Germinal center (tissue), 1 donor: ENCODE measurements at regions not wholly inside any gene's neighbourhood (a gene's known extent, or its start where the extent isn't known, plus 50 kb on each side); places are given as distances from the start of the nearest gene placed in this dataset.
"Not testable (repeated sequence)": the region's sequence is repeated elsewhere in the genome, so short reads cannot be mapped to it uniquely, and the experiment has no call there.

Experiments
- DNase-seq: peaks from one replicate; pipeline ENCODE4 v3.0.0; 2012; ENCODE audit warnings: mixed read lengths, low spot score

DNA sequence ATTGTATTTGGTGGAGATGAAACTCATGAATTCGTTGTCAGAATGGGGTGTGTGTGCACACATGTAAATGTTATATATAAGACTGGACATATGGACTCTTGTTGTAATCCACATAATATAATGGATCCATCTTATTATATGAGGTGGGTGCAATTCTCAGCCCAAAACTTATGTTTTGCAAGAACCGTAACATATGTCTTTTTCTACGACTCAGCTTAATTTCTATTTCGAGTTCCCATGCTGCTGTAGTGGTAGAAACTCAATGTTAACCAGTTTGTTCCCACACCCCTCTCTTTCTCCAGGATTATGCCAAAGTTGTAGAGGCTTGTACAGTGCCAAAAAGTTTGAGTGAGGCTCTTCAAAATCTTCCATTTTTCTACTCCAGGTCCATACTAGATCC is 112.5 kb upstream of the SPOPL start:
- no peak for DNase-seq

DNA sequence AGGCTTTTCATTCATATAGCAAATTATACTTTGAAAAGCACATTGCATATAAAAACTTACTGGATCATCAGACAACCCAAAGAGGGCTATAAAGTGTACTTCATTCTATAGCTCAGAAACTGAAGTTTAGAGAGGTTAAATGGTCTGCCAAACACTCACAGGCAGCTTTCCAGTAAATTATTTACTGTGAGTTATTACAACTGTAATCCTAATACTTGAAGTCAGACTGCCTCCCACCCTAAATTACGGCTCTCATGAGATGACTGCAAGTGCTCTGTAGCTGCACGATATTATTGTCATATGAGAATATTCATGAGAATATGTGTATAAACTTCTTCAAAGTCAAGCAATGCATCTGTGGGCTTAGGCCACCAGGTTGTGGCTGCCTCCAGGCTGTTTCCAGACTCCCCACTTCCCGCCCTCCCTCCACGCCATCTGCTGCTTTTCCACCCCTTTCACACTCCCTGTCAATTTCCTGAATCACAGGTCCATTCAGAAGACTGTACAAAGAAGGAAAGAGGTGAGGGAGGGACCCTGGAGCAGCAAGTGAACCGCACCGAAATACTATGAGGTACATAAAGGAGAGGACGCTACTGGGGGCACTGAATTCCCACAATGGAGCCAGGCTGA is 111.1 kb upstream of the SPOPL start:
- DNase-seq: no peak

DNA sequence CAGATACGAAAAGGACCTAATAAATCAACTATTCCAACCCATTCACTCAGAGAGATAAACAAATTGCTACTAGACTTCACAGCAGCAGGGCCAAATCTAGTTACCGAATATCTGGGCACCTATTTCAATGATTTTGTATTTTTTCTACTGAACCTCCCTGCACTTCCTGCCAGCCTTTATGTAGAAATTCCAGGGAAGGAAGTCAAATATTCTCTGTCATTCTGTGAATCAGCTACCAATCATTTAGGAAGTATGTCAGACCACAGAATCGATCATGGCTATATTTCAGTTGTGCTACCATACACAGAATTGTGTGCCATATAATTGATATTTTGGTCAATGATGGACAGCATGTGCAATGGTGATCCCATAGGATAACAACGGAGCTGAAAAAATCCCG is 109.6 kb upstream of the SPOPL start:
- no peak for DNase-seq

DNA sequence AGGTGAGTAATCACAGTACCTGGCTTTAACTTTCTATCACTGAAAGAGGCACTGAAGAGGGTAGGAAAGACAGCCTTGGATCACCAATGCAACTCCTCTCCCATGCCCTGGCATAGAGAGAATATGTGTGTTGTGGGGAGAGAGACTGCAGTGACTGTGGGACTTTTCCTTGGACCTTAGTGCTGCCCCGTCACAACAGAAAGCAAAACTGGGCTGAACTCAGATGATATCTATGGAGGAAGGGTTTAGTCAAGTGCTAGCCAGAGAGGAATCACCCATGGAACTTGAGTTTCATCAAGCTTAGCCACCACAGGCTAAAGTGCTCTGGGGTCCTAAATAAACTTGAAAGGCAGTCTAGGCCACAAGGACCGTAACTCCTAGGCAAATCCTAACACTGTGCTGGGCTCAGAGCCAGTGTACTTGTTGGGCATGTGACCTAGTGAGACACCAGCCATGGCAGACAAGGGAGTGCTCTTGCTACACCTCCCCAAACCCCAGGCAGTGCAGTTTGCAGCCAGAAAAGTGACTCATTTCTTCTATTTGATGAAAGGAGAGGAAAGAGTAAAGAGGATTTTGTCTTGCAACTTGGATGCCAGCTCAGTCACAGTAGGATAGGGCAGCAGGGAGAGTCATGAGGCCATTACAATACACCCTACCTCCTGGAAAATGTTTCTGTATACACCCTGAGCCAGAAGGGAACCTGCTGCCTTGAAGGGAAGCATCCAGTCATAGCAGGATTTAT is 105.8 kb upstream of the SPOPL start:
- DNase-seq: no peak

DNA sequence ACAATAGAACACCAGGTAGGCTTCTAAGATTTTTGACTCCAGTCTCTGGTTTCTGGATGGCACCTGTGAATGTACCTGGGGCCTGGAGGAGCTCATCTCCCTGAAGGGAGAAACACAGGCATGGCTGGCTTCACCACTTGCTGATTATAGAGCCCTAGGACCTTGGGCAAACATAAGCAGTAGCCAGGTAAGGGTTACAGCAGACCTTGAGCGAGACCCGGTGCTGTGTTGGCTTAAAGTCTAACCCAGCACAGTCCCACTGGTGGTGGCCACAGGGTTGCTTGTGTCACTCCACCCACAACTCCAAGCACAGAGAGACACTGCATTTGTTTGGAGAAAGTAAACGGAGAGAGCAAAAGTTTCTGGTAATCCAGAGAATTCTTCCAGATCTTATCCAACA is 104.7 kb upstream of the SPOPL start:
- no peak for DNase-seq

DNA sequence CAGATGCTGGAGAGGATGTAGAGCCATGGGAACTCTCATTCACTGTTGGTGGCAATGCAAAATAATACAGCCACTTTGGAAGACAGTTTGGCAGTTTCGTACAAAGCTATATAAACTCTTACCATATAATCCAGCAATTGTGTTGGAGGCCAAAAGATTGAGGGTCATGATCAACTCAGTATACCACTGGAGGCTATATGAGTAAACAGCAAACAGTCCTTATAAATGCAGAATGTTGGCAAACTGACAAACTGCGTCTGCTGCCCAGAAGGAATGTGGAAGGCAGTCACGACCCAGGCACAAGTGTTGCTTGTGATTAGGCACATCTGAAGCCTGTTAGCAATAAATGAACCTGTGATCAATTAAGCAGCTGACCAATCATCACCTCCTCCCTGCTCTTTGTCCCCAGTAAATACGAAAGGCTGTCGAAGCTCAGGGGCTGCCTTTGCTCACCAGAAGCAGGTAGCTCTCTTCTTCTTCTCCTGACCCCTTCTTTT is 98.1 kb upstream of the SPOPL start:
- DNase-seq: no peak

DNA sequence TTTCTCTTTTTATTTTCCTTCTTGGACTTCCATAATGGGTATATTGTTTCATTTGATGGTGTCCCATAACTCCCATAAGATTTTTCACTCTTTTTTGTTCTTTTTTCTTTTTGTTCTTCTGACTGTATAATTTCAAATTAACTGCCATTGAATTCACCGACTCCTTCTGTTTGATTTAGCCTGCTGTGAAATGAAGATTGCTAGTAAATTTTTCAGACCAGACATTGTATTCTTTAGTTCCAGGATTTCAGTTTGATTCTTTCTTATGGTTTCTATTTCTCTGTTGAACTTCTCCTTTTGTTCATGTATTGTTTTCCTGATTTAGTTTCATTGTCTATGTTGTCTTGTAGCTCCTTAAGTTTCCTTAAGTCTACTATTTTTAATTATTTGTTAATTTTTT is 87.6 kb upstream of the SPOPL start:
- DNase-seq: no peak

DNA sequence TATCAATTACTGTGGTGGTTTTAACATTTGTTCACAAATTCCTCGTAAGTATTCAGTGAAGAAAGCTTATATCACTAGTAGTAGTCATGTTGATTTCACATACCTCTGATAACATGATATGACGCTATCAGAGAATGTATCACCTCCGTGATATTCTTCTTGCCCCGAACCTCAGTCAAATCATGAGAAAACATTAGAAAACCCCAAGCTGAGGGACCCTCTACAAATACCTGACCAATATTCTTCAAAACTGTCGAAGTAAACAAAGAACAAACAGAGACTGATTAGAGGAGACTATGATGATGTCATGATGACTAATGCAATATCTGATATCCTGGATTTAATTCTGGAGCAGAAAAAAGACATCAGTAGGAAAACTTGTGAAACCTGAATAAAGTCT is 85.6 kb upstream of the SPOPL start:
- DNase-seq: no peak

DNA sequence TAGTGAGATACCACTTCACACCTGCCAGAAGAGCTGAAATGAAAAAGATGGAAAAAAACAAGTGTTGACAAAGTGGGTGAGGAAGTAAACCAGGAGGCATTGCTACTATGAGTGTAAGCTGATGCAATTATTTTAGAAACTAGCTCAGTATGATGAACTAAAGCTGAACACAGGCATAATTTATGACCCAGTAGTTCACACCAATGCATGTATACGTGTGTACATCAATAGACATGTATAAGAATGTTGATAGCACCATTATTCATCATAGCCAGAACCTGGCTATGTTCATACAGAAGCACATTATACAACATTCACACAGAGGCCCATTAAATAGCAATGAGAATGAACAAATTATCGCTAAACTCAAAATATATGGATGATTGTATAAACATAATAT is 83.1 kb upstream of the SPOPL start:
- DNase-seq: no peak

DNA sequence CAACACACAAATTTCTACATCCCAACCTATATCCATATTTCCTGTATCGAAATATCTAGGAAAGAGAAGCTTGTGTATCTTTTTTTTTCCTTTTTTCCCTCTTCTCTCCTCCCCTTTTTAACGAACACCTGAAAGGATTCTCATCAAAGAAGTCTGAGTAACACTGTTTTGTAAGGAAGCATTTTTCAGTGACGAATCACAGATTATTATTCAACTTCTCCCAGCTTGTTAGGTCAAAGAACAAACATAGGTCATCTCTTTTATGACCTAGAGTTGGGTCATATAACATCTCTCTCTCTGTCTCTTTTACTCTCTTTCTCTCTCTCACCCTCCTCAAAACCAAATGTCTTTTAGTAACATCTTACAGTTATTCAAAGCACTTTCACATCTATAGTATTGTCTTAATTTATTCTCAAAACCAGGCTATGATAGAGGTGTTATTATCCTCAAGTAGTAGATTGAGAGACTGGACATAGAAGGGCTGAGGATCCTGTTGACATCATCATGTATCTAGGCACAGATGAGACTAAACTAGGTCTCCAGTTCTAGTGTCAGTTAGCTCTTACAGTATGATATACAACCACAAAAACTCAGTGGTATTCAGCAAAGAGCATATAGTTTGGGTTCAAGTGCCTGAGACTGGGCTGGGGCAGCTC is 80.1 kb upstream of the SPOPL start:
- DNase-seq: no peak

DNA sequence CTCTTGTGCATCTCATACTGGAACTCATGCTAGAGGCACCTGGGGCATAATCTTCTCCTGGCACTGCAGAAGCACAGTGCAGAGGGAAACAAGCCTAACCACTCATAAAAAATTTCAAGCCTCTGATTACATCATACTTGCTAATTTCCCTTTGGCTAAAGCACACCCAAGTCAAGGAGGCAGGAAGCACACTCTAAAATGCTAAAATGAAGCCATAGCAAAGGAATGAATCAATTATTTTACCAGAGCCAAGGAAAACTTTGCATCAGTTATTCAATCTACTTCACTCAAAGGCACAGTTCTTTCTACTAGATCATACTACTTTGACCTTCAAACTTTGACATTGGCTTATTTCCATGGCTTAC is 79.6 kb upstream of the SPOPL start:
- DNase-seq: no peak

DNA sequence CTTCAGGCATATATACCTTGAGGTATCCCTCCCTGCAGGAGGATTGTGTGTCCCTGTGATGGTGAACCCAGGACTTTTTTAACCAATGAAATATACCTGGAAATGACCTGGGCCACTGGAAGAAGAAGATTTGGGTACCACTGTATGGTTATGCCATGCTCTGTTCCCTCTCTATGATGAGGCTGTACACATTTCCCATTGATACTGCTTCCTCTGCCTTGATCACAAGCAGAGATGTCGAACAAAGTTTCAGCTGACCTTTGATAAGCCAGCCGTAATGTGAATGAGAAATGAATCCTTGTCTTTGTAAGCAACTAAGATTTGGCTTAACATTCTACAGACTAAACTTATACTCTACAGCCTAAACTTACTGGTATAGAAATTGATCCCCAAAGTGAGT is 78.4 kb upstream of the SPOPL start:
- no peak for DNase-seq

DNA sequence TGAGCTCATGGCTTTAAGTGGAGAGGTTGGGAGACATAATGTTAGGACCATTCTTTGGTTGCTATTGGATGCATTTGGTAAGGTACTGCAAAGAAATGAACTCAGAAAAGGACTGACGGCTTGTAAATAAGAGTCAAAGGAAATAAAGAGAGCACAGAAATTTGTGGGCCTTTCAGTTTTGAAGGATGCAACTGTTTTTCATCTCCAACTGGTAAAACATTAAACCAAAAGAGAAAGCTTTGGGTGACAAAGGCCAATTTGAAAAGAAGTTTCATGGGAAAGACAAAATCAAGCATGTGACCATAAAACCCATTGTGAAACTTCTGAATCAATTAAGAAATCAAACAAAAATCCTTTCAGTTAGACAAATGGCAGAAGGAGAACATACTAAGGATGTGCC is 77.8 kb upstream of the SPOPL start:
- no peak for DNase-seq

DNA sequence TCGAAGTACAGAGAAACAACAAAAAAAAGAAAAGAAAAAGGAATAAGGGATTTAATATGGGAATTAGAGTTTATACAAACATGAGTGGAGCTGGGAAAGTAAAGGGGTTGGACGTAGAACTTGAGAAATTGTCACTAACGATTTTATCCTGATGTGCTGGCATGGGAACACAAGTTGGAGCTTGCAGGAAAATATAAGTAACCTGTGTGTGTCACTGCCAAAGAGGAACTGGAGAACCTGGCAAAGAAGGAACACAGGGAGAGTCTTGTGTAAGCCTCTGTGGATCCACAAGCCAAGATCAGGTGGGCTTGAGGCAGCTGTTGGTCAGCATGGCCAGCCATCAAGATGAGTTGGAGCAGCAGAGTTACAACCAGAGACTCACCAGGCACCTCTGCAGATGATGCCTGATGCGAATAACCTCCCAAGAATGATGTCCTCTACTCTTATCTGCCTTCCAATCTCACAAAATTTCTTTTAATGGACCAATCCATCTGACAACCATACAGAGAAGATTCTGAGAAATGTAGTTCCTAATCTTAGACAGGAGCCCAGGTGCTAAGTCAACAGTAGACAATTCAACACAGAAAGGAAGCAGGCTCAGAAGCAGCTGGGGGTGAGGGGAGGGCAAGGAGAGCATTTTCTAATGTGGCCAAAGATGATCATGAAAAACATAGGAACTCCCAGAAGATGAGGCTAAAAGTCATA is 77.0 kb upstream of the SPOPL start:
- DNase-seq: no peak

DNA sequence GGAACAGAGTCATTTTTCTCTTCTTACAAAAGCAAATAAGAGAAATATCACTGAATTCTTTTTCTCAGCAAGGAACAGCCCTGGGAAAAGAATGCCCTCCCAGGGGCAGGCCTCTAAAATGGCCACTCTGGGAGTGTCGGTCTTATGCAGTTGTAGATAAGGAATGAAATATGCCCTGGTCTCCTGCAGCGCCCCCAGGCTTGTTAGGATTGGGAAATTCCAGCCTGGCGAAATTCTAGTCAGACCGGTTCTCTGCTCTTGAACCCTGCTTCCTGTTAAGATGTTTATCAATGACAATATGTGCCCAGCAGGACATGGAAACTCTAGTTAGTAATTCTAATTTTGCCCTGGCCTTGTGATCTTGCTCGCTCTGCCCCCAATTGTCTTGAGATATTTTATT is 75.5 kb upstream of the SPOPL start:
- DNase-seq: not testable (repeated sequence)

DNA sequence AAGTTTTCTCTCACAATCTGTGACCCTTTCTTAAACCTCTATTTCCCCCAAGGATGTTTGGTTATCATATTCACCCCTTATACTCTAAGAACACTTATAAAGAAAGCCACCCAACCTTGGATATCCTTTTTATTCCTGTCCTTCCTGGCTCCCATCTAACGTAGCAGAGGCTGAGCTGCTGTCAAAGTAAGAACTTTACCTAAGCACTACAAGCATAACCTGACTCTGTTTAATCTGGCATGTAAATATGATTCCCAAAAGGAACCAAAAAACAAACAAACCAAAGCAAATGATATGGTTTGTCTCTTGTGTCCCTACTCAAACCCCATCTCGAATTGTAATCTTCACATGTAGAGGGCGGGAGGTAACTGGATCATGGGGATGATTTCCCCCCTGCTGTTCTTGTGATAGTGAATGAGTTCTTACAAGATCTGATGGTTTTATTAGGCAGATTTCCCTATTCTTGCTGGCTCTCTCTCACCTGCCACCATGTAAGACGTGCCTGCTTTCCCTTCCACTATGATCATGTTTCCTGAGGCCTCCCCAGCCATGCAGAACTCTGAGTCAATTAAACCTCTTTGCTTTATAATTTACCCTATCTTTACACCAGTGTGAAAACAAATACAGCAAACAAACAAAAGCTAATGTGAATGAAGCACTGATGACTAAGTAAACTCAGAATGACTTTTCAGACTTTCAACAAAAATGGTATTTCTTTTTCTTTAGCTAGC is 72.7 kb upstream of the SPOPL start:
- DNase-seq: no peak

DNA sequence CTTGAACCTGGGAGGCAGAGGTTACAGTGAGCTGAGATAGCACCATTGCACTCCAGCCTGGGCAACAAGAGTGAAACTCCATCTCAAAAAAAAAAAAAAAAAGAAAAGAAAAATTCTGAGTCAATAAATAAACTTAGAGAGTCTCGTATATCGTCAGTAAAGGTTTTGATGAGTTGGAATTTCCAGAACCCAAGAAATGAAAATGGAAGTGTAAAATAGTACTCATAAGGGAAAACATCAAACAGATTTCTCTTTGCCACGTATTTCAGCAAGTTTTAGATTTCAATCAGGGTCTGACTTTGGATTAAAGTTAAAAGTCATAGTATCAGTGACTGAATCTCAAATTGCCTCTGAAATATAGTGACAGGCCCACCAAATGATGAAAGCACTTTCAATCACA is 71.4 kb upstream of the SPOPL start:
- DNase-seq: no peak

DNA sequence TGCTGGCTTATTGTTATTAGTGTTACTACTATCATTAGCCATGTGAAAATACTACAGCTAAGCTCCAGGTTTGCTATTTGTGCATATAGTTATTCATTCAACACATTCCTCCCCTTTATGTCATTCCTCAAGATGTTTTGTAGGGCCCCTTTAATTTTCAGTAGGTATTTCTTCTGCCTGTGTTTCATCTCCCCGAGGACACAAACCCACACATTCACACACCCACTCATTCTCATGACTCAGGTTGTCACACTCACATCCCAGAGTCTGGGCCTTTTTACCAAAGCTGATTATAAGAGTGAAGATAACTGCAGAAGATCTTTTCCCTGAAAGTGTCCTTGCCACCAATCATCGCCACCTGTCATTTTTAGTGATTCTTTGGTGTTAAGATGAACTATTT is 68.6 kb upstream of the SPOPL start:
- no peak for DNase-seq

DNA sequence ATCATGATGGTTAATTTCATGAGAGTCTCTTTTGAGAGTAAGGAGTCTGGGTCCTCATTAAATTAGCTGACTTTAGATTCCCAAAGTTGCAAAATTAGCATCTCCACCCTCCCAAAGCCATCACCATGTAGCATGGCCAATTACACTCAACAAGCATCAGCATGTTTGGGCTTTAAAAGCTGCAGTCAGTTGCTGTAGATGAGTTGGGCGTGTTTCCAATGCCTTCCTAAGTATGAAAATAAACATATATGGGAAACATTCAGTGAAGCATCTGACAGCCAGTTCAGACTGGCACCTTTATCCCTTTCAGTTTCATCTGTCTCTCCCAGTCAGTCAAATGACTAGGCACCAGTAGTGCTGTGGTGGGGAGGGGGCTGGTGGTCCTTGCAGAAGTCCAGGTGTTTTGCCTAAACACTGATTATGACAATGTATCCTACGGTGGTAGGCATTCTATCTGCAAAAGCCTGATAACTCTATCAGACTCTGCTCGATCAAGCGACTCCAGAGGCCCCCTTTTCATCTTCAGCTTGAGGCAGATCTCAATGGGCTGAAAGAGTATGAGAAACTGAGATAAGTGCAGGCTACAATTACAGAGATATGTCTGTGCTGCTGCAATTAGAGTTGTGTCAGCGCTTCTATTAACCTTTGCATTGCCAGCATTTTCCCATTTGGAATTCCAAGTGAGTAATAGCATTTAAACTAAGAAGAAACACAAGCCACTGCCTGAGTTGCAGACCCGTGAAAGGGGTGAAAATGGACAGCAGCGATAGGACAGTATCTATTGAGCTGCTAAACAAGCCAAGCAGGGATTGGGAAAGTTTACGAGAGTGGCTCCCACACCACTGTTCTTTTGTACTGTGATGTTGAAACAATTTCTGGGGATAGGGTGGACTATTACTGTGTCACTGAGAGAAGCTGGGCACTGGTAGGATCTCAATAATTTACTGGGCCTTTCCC is 67.3 kb upstream of the SPOPL start:
- DNase-seq: no peak

DNA sequence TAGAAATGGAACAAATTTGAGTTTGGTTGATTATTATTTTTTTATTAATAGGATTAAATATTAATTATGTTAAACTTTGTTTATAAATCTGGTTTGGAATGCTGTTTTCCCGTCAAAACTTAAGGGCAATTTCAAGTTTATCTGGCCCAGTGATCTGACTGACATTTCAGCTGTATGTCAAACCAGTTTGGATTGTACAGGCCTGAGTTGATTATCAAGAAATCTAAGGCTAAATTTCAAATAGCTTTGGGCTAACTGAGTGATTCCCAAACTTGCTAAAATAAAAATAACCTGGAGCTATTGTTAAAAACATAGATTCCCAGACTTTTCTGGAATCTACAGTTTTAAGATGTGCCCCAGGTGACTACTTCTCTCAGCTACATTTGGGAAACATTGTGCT is 65.9 kb upstream of the SPOPL start:
- no peak for DNase-seq

DNA sequence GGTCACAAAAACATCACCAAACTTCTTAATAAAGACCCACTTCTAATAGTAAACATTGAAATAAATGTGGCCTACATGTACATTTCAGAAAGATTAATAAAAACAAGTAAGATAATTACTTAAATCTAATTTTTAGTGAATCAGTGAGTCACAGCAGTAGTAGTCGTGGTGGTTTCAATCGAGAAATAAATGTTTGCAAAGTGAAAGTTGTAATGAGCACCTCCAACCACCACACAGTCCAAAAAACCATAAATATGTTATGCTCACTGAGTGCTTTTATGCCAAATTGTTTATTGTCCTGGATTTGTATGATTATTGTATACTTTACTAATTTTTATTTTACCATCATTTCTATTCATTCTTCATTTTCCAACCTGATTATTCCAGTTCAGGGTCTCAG is 61.8 kb upstream of the SPOPL start:
- no peak for DNase-seq
